Kidney glomerular epithelial cell (primary cell): ENCODE measurements at regions not wholly inside any gene's neighbourhood (a gene's known extent, or its start where the extent isn't known, plus 50 kb on each side); places are given as distances from the start of the nearest gene placed in this dataset.

ENCODE experiments used
- DNase-seq: peaks from one replicate; lab custom pipeline; 2025; lab: John Stamatoyannopoulos, UW

- DNase-seq = no peak
Observed at GRCh38 chr10:1952126-1953095, 215.1 kb upstream of the ADARB2 start.

- no peak for DNase-seq
Observed at GRCh38 chr10:1950803-1951495, 213.6 kb upstream of the ADARB2 start.

GRCh38 chr10:1947464-1948003 is 210.2 kb upstream of the ADARB2 start:
- no peak for DNase-seq

DNA sequence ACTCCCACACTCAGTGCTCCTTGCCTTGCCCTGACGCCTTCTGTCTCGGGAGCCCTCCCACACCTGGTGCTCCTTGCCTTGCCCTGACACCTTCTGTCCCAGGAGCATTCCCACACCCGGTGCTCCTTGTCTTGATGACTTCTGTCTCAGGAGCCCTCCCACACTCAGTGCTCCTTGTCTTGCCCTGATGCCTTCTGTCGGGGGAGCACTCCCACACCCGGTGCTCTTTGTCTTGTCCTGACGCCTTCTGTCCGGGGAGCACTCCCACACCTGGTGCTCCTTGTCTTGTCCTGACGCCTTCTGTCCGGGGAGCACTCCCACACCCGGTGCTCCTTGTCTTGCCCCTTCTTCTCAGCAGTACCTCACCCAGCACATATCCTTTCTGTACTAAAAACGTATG is 207.2 kb upstream of the ADARB2 start:
- DNase-seq = no peak

- DNase-seq = no peak
Observed at GRCh38 chr10:1942478-1942877, 205.2 kb upstream of the ADARB2 start.

- DNase-seq = no peak
Observed at GRCh38 chr10:1939016-1939415, 201.7 kb upstream of the ADARB2 start.

DNA sequence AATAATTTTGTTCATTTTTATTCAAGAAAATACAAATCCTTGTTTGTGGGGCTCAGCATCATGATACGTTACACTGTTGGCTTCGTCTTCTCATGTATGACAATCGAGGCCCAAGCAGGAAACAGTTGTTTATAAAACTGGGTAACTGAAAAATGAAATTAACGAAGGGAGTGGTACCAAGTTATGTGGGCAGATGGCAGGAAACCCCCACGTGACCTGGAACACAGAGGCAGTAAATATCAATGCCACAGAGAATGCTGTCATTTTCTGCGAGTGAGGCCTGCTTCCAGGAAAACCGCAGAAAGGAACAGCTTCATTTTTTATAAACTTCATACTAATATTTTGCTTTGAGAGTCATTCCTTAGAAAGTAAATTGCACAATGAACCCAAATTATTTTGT is 201.0 kb upstream of the ADARB2 start:
- DNase-seq = no peak

GRCh38 chr10:1935912-1936311 is 198.6 kb upstream of the ADARB2 start:
- no peak for DNase-seq

- no peak for DNase-seq
Observed at GRCh38 chr10:1933215-1933614, 195.9 kb upstream of the ADARB2 start.

GRCh38 chr10:1932692-1933094 is 195.4 kb upstream of the ADARB2 start:
- DNase-seq = no peak

- DNase-seq = no peak
Observed at GRCh38 chr10:1928606-1929005, 191.3 kb upstream of the ADARB2 start.

DNA sequence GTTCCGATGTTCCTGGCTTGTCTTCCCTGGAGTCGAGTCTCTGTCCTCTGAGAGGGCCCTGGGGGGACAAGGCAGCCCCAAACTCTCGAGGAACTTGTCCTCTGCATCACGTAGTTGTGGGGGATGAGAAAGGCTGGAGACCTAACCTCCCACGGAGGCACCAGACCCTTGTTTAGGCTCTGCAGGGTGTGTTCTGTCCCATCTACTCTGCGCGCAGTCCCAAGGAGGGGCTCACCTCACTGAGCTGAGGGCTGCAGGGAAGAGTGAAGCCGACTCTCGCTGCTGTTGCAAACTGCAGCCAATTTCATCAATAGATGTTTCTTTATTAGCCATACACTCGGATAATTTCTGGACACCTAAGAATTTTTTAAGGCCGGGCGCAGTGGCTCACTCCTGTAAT is 186.7 kb upstream of the ADARB2 start:
- DNase-seq = no peak

DNA sequence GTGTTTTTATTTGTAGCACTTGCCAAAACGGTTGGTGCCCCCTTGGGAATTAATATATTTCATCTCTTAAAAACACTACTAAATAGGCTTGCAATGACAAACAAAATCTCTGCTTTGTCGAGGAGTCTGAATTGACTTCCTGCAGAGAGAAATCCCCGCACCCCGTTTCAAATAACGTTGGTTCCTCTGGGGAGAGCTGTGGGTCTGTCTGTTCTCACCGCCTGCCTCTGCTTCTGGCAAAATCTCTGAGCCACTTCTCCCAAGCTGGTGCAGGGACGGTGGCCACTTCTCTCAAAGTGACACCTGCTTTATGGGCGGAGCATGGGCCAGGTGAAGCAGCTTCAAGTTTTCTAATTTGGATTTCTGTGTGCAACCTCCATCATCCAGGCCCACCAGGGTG is 186.3 kb upstream of the ADARB2 start:
- no peak for DNase-seq

DNA sequence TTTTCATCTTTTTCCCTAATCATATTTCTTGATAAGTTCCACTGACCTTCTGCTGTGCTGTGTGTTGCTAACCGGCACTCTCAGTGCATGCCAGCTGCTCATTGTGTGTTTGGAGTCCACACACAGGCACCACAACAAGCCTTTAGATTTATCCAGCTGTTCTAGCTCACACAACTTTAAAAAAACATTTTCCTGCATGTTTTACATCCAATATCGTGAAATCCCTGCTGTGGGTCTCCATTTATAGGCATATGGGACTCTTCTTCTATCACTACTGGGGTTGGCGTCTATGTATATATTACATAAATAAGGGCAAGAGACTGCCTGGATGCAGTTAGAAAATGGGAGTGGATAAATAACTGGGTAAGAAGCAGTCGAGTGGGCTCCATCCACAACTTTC is 183.6 kb upstream of the ADARB2 start:
- no peak for DNase-seq

DNA sequence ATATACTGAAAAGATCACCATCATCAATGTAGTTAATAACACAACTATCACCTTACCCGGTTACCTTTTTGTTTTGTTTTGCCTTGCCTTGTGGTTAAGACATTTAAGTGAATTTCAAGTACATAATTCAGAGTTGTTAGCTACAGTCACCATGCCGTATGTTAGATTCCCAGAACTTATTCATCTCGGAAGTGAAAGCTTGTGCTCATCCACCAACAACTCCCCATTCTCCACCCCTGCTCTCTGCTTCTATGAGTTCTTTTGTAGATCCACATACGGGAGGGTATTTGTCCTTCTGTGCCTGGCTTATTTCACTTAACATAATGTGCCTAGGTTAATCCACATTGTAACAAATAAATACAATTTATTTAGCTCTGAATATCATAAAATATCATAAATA is 182.8 kb upstream of the ADARB2 start:
- no peak for DNase-seq

- DNase-seq = no peak
Observed at GRCh38 chr10:1911771-1912170, 174.4 kb upstream of the ADARB2 start.

DNA sequence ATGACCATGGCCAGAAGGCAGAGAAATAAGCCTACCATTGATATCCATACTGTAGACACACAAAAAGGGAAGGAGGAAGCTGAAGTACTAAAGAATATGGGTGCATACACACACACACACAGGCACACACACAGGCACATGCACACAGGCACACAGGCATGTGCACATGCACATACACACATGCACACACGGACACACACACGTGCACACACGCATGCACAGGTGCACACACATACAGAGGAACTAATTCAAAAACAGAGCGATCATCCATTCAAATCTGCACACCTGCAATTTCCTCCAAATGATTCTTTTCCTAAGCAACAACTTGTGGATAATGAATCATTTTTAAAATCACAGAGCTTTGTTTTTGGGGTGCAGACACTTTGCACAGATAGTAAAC is 166.7 kb upstream of the ADARB2 start:
- no peak for DNase-seq

DNA sequence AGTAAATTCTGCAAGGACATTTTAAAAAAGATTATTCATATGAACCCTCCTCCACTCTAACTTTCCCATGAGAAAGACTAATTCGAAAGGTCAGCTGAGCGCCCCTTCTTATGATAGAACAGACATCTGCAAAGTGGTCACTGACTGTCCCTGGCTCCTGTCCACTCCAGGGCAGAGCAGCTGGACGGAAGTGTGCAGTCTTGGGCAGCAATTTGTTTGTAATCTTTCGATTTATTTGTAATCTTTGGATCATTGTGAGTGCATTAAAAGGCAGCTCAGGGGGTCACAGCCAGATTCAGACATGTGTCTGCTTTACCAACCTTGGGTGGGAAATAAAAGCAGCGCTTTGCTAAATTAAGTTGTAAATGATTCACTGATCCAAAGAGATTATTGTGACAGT is 158.8 kb upstream of the ADARB2 start:
- DNase-seq = no peak

DNA sequence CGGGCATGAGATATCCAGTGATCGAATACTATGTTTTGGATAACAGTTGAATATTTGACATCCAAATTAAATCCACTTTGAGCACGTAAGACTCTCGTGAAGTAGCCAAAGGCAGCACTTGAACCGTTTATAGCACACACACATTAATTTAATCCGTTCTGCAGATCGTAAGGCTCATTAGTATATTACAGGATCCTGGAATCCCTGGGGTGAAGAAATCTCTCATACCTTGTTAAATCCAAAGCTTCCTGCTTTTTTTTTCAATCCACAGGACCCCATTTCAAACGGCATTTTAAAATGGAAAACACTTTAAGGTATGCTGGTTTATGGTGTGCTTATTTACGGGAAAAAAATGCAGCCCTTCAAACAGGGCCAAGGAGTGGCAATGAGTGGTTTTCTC is 158.4 kb upstream of the ADARB2 start:
- DNase-seq = no peak

DNA sequence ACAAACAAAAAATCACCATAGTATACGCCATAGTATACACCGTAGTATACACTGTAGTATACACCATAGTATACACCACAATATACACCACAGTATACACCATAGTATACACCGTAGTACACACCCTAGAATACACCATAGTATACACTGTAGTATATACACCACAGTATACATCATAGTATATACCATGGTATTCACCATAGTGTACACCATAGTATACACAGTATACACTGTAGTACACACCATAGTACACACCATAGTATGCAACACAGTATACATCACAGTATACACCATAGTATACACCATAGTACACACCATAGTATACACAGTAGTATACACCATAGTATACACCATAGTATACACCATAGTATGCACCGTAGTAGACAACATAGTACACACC is 157.6 kb upstream of the ADARB2 start:
- no peak for DNase-seq

- DNase-seq = no peak
Observed at GRCh38 chr10:1893941-1894340, 156.6 kb upstream of the ADARB2 start.

DNA sequence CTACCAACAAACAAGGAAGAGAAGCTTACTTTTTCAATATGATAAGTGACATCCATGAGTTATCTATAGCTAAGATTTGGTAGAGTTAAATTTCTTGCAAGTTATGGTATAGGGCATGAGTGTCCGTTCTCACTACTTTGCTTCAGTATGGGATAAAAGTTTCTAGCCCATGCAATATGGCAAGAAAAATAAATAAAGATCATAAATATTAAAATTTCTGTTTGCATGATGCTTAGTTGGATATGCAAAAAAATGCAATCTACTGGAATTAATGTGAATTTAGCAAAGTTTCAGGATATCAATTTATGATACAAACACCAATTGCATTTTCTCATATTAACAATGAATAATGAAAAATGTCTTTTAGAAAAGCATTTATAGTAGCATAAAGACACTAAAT is 148.7 kb upstream of the ADARB2 start:
- DNase-seq = no peak

DNA sequence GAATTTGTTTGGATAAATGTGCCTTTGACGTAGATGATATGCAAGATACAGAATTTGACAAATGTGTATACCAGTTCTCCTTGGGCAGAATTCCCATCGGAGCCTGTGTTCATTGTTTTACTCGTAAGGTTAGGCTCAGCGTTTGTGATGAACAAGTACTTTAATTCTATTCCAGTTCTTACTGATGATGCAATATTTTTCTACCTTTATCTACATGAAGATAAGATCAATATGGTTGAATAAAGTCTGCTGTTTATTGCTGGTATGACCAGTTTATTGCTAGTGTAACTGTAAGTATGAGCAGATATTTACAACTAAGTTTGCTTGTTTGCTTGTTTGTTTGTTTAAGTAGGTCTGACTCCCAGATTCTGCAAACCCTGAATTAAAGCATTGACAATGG is 145.4 kb upstream of the ADARB2 start:
- no peak for DNase-seq
